OCI-LY3 (cell line): ENCODE measurements at regions not wholly inside any gene's neighbourhood (a gene's known extent, or its start where the extent isn't known, plus 50 kb on each side); places are given as distances from the start of the nearest gene placed in this dataset.

Source experiments
- H2AFZ ChIP-seq: fragments of 200-600, 300-600 bp; shearing (Covaris generic); 2 replicates; pipeline ENCODE4 v1.6.0; 2014; ENCODE audit warnings: antibody characterized with exemption, low read depth, low read length
- H3K27ac ChIP-seq: fragments of 200-600, 300-600 bp; sonication (generic); 2 replicates; pipeline ENCODE4 v1.5.1; 2014; ENCODE audit warnings: mild to moderate bottlenecking, low read length, moderate library complexity, mixed read lengths
- H3K27me3 ChIP-seq: fragments of 200-600, 300-600 bp; sonication (generic); 2 replicates; pipeline ENCODE4 v1.6.1; 2014; ENCODE audit warnings: low read depth, low read length, mixed read lengths
- H3K36me3 ChIP-seq: fragments of 200-600, 300-600 bp; sonication (generic); replicated peaks from 2 replicates; pipeline ENCODE3; 2014; ENCODE audit warnings: low read depth, low read length, mixed read lengths
- H3K4me1 ChIP-seq: fragments of 300-600, 200-600 bp; sonication (generic); 2 replicates; pipeline ENCODE4 v1.6.1; 2014; ENCODE audit warnings: low read length, mixed read lengths
- H3K4me2 ChIP-seq: fragments of 200-600, 300-600 bp; sonication (generic); 2 replicates; pipeline ENCODE4 v1.6.1; 2014; ENCODE audit warnings: low read length, mixed read lengths
- H3K4me3 ChIP-seq: fragments of 300-600, 200-600 bp; sonication (generic); 2 replicates; pipeline ENCODE4 v1.5.1; 2014; ENCODE audit warnings: antibody characterized with exemption, mild to moderate bottlenecking, low read length, moderate library complexity
- H3K79me2 ChIP-seq: fragments of 300-600, 200-600 bp; shearing (Covaris generic); 2 replicates; pipeline ENCODE4 v1.6.1; 2014; ENCODE audit warnings: mild to moderate bottlenecking, low read length, mixed read lengths
- H3K9ac ChIP-seq: fragments of 300-600, 200-600 bp; shearing (Covaris generic); 2 replicates; pipeline ENCODE4 v1.6.0; 2014; ENCODE audit warnings: mild to moderate bottlenecking, low read length, moderate library complexity
- H3K9me3 ChIP-seq: fragments of 200-600, 300-600 bp; shearing (Covaris generic); 2 replicates; pipeline ENCODE4 v1.6.1; 2014; ENCODE audit warnings: low read length, mixed read lengths; ENCODE audit not compliant: insufficient read depth
- H4K20me1 ChIP-seq: fragments of 200-600, 300-600 bp; sonication (generic); 2 replicates; pipeline ENCODE4 v1.6.1; 2016; ENCODE audit warnings: low read length, mixed read lengths; ENCODE audit not compliant: insufficient read depth
- EZH2phosphoT487 ChIP-seq: fragments of 200-600 bp; shearing (Covaris generic); IDR thresholded peaks from 2 replicates; pipeline ENCODE4 v1.6.1; 2018; ENCODE audit warnings: antibody characterized with exemption, mixed run types, low read depth
- TF ChIP-seq, protein P1 (sequence below): fragments of 200-600, 300-600 bp; sonication (generic); IDR thresholded peaks from 2 replicates; pipeline ENCODE4 v1.5.1; 2014; ENCODE audit warnings: antibody characterized with exemption, low read length, low read depth

DNA sequence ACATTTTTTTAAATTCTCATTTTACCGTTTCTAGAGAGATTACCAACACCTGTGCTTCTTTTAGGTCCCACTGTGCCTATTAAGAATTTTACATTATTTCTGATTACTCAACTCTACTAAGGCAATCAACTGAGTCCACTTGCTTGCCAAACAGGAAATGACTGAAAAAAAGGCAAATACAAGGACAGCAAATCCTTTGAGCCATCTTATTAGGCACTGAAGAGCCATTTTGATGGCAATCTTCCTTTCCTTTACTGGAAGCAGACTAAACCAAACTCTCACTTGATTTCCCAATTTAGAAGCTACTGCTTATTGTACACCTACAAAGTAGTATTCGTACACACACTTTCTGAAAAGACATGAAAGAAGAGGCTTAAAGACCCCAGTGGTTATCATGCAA is 121.4 kb upstream of the COL3A1 start:
- Histone ChIP-seq H2AFZ (no peak overlapping the region), H3K9me3 (no peaks in the 10 kb centered on the region), H3K27ac (no peak overlapping the region), H3K27me3 (no peaks in the 10 kb centered on the region), H3K79me2 (no peaks in the 10 kb centered on the region), H4K20me1 (no peaks in the 10 kb centered on the region), H3K4me1 (no peaks in the 10 kb centered on the region), H3K36me3 (no peaks in the 10 kb centered on the region), H3K4me3 (no peak overlapping the region), H3K4me2 (no peak overlapping the region), H3K9ac (no peak overlapping the region)
- TF ChIP-seq EZH2phosphoT487 = no peak
- TF ChIP-seq, protein P1, sequence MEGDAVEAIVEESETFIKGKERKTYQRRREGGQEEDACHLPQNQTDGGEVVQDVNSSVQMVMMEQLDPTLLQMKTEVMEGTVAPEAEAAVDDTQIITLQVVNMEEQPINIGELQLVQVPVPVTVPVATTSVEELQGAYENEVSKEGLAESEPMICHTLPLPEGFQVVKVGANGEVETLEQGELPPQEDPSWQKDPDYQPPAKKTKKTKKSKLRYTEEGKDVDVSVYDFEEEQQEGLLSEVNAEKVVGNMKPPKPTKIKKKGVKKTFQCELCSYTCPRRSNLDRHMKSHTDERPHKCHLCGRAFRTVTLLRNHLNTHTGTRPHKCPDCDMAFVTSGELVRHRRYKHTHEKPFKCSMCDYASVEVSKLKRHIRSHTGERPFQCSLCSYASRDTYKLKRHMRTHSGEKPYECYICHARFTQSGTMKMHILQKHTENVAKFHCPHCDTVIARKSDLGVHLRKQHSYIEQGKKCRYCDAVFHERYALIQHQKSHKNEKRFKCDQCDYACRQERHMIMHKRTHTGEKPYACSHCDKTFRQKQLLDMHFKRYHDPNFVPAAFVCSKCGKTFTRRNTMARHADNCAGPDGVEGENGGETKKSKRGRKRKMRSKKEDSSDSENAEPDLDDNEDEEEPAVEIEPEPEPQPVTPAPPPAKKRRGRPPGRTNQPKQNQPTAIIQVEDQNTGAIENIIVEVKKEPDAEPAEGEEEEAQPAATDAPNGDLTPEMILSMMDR = no peak

DNA sequence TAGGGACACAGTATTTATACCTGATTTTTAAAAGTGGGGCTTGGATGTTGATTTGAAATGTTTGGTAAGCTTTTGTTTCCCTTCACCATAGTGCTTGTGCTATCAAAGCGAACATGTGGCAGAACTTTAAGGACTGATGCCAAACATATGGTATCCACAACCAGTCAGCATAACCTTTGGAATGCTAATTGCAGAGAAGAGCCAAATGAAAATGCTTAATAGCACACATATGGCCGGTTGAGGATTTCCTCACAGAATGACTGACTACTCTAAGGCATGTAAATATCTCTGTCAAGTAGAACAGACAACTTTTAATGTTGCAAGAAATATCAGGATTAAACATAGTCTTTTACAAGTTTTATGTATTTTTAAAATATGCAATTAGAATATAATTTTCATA is 120.9 kb upstream of the COL3A1 start:
- Histone ChIP-seq H3K27me3 (no peaks in the 10 kb centered on the region), H3K36me3 (no peaks in the 10 kb centered on the region), H4K20me1 (no peaks in the 10 kb centered on the region), H3K4me3 (no peak overlapping the region), H3K27ac (no peak overlapping the region), H3K79me2 (no peaks in the 10 kb centered on the region), H3K9me3 (no peaks in the 10 kb centered on the region), H3K4me2 (no peak overlapping the region), H2AFZ (no peak overlapping the region), H3K4me1 (no peaks in the 10 kb centered on the region), H3K9ac (no peak overlapping the region)
- no peak for TF ChIP-seq EZH2phosphoT487
- TF ChIP-seq, protein P1 = no peak

DNA sequence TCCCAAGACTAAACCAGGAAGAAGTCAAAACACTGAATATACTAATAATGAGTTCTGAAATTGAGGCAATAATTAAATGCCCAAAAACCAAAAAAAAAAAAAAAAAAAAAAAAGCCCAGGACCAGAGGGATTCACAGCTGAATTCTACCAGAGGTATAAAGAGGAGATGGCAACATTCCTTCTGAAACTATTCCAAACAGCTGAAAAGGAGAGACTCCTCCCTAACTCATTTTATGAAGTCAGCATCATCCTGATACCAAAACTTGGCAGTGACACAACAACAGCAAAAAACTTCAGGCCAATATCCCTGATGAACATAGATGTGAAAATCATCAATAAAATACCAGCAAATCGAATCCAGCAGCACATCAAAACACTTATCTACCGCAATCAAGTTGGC is 108.5 kb upstream of the COL3A1 start:
- no peaks in the 10 kb centered on the region for H4K20me1 ChIP-seq
- no peaks in the 10 kb centered on the region for H3K36me3 ChIP-seq
- H3K9ac ChIP-seq = no peak overlapping the region
- H3K79me2 ChIP-seq = no peaks in the 10 kb centered on the region
- H3K4me1 ChIP-seq = no peaks in the 10 kb centered on the region
- no peak overlapping the region for H3K27ac ChIP-seq
- H3K4me2 ChIP-seq = no peak overlapping the region
- H3K9me3 ChIP-seq = no peaks in the 10 kb centered on the region
- TF ChIP-seq, protein P1 = no peak
- TF ChIP-seq EZH2phosphoT487 = no peak
- no peak overlapping the region for H3K4me3 ChIP-seq
- H2AFZ ChIP-seq = no peak overlapping the region
- H3K27me3 ChIP-seq = no peaks in the 10 kb centered on the region

DNA sequence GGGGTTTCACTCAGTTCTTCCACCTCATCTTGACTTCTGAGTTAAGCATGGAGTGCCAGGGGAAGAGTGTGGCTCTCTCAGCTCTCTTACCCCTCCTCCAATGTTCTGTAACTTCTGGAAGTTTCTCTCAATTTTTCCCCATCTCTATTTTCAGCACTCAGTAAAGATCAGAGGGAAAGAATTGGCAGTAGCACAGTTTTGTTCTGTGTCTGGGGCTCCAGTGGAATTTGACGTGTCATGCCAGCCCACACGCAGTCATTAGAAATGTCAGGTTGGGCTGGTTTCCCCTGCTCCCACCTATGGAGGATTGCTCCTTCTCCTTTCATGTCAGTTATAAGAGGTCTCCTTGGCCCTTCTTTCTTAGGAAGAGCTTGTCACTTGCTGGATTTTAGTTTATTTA is 104.6 kb upstream of the COL3A1 start:
- Histone ChIP-seq H3K79me2 (no peaks in the 10 kb centered on the region), H3K4me1 (no peaks in the 10 kb centered on the region), H3K4me2 (no peak overlapping the region), H3K27me3 (no peaks in the 10 kb centered on the region), H3K4me3 (no peak overlapping the region), H2AFZ (no peak overlapping the region), H3K9me3 (no peaks in the 10 kb centered on the region), H3K27ac (no peak overlapping the region), H3K9ac (no peak overlapping the region), H4K20me1 (no peaks in the 10 kb centered on the region), H3K36me3 (no peaks in the 10 kb centered on the region)
- TF ChIP-seq EZH2phosphoT487 = no peak
- TF ChIP-seq, protein P1 = no peak
